ENCODE measurements at regions not wholly inside any gene's neighbourhood (a gene's known extent, or its start where the extent isn't known, plus 50 kb on each side); places are given as distances from the start of the nearest gene placed in this dataset.

DNA sequence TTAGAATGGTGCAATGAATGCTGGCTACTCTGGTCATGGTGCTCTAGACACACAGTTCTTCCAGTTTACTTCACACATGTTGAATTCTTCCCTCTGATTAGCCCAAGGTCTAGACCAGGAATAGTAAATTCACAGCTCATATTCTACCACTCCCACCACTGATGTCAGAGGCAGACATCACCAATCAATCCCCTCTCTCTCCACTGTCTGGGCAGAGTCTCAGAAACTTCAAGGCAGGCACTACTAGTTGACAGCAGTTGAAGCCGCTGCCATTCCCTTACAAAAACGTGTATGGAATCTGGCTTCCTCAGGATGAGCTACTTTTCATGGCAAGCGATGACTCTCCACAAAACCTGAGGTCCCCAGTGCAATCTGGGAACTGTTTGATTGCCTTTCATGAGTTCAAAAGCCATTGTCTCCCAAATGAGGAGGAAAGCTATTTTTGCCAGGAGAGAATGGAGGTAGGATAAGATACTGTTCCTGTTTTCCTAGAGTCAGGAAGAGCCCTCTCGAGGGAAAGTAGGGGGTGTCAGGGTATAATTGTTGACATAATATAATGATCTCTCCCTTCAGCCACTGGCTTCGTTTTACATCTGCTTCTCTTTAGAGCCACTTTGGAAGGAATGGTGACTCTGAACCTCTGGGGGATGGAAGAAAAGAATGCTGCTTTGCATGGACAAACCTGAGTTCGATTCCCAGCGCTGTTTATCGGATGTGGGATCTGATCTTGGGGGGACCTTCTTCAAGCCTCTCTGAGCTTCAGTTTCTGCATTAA is 90.0 kb downstream of the FOXL1 start:
- Histone ChIP-seq H3K9me3 (no peaks in the 10 kb centered on the region), H3K4me1 (ENCODE audit: low read depth) (no peaks in the 10 kb centered on the region), H3K36me3 (ENCODE audit: low read depth) (no peaks in the 10 kb centered on the region), H3K4me3 (no peak overlapping the region)
- TF ChIP-seq, protein P1, sequence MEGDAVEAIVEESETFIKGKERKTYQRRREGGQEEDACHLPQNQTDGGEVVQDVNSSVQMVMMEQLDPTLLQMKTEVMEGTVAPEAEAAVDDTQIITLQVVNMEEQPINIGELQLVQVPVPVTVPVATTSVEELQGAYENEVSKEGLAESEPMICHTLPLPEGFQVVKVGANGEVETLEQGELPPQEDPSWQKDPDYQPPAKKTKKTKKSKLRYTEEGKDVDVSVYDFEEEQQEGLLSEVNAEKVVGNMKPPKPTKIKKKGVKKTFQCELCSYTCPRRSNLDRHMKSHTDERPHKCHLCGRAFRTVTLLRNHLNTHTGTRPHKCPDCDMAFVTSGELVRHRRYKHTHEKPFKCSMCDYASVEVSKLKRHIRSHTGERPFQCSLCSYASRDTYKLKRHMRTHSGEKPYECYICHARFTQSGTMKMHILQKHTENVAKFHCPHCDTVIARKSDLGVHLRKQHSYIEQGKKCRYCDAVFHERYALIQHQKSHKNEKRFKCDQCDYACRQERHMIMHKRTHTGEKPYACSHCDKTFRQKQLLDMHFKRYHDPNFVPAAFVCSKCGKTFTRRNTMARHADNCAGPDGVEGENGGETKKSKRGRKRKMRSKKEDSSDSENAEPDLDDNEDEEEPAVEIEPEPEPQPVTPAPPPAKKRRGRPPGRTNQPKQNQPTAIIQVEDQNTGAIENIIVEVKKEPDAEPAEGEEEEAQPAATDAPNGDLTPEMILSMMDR (IDR thresholded peaks at IDR 0.05) = no peak
- DNase-seq = no peak
- no peak for ATAC-seq
- intact Hi-C loops (cut with DNase I, micrococcal nuclease) = no loop called here

DNA sequence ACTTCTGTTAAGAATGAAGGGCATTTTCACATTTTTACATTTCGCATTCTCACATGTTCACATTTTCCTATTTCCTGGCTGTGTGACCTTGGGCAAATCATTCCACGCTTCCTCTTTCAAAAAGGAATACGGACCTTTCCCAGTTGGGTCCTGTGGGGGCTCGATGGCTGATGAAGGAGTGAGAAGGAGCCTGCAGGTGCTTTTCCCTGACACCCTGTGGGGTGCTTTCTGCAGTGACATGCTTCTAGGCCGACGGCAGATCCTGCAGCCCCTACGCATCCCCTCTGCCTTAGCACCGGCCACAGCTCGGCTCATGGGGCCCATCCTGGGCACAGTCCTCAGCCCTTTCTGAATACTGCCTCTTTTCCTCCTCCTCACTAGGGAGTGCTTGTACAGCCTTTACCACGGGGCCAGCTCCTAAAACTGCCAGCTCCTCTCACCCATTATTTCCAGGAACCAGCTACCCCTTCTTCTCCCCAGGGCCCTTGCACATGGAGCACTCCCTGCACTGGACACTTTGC is 91.0 kb downstream of the FOXL1 start:
- Histone ChIP-seq H3K36me3 (ENCODE audit: low read depth) (no peaks in the 10 kb centered on the region), H3K9me3 (no peaks in the 10 kb centered on the region), H3K4me3 (no peak overlapping the region), H3K4me1 (ENCODE audit: low read depth) (no peaks in the 10 kb centered on the region)
- intact Hi-C loops (cut with DNase I, micrococcal nuclease) = no loop called here
- DNase-seq = no peak
- TF ChIP-seq, protein P1 (IDR thresholded peaks at IDR 0.05) = no peak
- ATAC-seq = no peak

DNA sequence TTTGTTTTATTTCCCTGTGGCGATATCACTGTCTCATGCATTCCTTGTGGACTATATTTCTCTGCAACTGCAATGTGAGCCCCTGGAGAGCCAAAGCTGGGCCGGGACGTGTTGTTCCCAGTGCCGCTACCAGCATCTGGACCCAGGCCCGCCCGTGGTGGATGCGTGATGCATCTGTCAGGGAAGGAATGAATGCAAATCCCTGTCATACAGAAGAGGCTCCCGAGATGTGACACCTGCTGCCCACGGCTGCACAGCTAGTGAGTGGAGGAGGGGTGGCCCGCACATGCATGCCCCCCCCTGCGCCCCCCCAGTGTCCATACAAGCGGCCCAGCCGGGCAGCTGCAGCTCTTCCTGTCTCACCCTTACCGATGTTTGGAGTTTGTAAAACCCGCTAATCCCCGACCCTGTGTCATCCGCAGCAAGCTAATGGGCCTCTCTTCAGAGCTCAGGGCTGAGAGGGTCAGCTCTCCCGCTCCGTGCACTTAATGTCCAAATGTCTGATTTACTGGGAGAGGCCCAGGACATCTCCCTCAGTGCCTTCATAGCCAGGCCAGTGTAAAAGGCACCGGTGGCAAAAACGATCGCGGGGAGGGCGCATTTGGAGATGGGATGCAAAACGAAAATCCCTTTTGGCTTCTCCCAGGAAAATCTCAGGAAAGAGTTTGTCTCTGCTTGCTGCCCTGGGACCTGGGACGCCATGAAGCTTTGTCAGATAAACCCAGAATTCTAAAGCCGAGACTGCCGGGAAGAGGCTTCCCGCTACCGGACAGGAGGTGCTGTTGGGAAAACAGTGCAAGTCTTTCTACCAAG is 91.8 kb downstream of the FOXL1 start:
- ATAC-seq = peak; percentile 25
- intact Hi-C loops (cut with DNase I, micrococcal nuclease) = no loop called here
- Histone ChIP-seq H3K4me3 (no peak overlapping the region), H3K9me3 (no peaks in the 10 kb centered on the region), H3K36me3 (ENCODE audit: low read depth) (no peaks in the 10 kb centered on the region), H3K4me1 (ENCODE audit: low read depth) (no peaks in the 10 kb centered on the region)
- peak in 1 of 3 donors; percentile 20 for DNase-seq
- TF ChIP-seq, protein P1 (IDR thresholded peaks at IDR 0.05) = no peak

- Histone ChIP-seq H3K4me3 (no peak overlapping the region), H3K4me1 (ENCODE audit: low read depth) (no peaks in the 10 kb centered on the region), H3K9me3 (no peaks in the 10 kb centered on the region), H3K36me3 (ENCODE audit: low read depth) (no peaks in the 10 kb centered on the region)
- intact Hi-C loops (cut with DNase I, micrococcal nuclease) = no loop called here
- DNase-seq (no peak), ATAC-seq (no peak)
- TF ChIP-seq, protein P1 (IDR thresholded peaks at IDR 0.05) = no peak
Observed at GRCh38 chr16:86670750-86671234, 92.4 kb downstream of the FOXL1 start.

DNA sequence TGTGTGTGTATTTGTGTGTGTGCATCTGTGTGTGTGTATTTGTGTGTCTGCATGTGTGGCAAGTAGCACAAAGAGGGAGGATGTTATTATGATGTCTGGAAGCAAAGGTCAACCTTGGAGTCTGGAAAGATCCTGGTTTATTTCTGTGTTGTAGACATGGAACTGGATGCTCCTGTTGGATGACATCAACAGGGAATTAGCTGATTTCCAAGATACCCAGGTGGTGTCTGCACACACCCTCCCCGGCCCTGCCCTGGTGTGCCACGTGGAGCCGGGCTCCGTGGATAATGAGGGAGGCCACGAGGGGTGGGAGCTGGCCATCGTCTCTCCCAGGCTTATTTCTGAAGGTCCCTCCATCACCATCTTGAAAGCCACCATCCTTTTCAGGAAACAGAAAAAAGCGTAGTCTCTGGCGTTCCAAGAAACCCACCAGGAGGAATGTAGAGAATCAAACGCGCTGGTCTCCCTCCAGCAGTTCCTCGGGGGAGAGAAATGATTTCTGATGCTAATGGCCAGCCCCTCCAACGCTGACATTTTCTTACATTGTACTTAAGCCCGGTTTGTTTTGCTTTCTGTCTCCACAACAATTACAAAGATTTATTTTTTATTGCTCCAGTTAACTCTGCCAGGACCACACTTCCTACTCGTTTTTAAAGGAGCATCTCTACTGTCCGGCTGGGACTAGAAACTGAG is 93.3 kb downstream of the FOXL1 start:
- ATAC-seq (no peak), DNase-seq (no peak)
- intact Hi-C loops (cut with DNase I, micrococcal nuclease) = no loop called here
- H3K4me3 ChIP-seq = no peak overlapping the region
- no peaks in the 10 kb centered on the region for H3K9me3 ChIP-seq
- no peaks in the 10 kb centered on the region for H3K4me1 ChIP-seq (ENCODE audit: low read depth)
- TF ChIP-seq, protein P1 (IDR thresholded peaks at IDR 0.05) = no peak
- H3K36me3 ChIP-seq (ENCODE audit: low read depth) = no peaks in the 10 kb centered on the region

Measured in mucosa of descending colon (tissue), 3 donors.